Lower leg skin (tissue), 4 donors: ENCODE measurements at regions not wholly inside any gene's neighbourhood (a gene's known extent, or its start where the extent isn't known, plus 50 kb on each side); places are given as distances from the start of the nearest gene placed in this dataset.

Source experiments
- DNase-seq, 2 donors: peaks; one replicate each; pipeline ENCODE4 v3.0.0-alpha.2; 2019; ENCODE audit warnings: low spot score in 2 of 2
- H3K4me3 ChIP-seq: fragments of 200-600 bp; sonication (generic); 2 replicates; pipeline ENCODE4 v1.5.1; 2017; ENCODE audit warnings: mild to moderate bottlenecking, low read depth; ENCODE audit not compliant: poor library complexity, severe bottlenecking
- CTCF ChIP-seq, 3 donors: fragments of 450-650 bp; IDR thresholded peaks; one replicate each; pipeline ENCODE4 v1.5.1; 2016; ENCODE audit warnings: antibody characterized with exemption in 3 of 3, mild to moderate bottlenecking in 3 of 3, moderate library complexity in 2 of 3
- POLR2A ChIP-seq, 2 donors: fragments of 450-650 bp; IDR thresholded peaks; one replicate each; pipeline ENCODE4 v1.6.1; 2016 to 2017; ENCODE audit warnings: antibody characterized with exemption in 2 of 2, mild to moderate bottlenecking in 1 of 2, moderate library complexity in 1 of 2
- WGBS, 2 donors: methylation state at CpG; one replicate each; pipeline ENCODE4 v1.1.5; 2018; 5-methylcytosine and 5-hydroxymethylcytosine counted together
- intact Hi-C: fragments of 100-400 bp; cut with DNase I; formaldehyde crosslinking; loops from one replicate; pipeline ENCODE4 v1.15.0; 2023; ENCODE audit warnings: low total_unique reads

- intact Hi-C loops, result no loop called here
- no peak for TF ChIP-seq CTCF (IDR thresholded peaks at IDR 0.05)
- no peak for TF ChIP-seq POLR2A (IDR thresholded peaks at IDR 0.05)
- DNase-seq, result no peak
- H3K4me3 ChIP-seq, result no peak overlapping the region
- 50 to 73% methylated on average over 2 of the region's 2 CpGs for WGBS, 2 donors
These were observed 433.4 kb downstream of the TAF11L14 start for GRCh38 chr5:18067615-18068014.

GRCh38 chr5:18068826-18069225, 434.6 kb downstream of the TAF11L14 start:
- intact Hi-C loops, result no loop called here
- no peak for DNase-seq
- TF ChIP-seq POLR2A (IDR thresholded peaks at IDR 0.05) (no peak), CTCF (IDR thresholded peaks at IDR 0.05) (no peak)
- WGBS, 2 donors, result 88 to 90% methylated on average over 5 of the region's 5 CpGs
- no peak overlapping the region for H3K4me3 ChIP-seq

- H3K4me3 ChIP-seq, result no peak overlapping the region
- WGBS, 2 donors, result 82 to 87% methylated on average over 2 of the region's 2 CpGs
- intact Hi-C loops, result no loop called here
- no peak for TF ChIP-seq POLR2A (IDR thresholded peaks at IDR 0.05)
- DNase-seq, result no peak
These were observed 435.5 kb downstream of the TAF11L14 start for GRCh38 chr5:18069790-18070189.

- intact Hi-C loops, result no loop called here
- DNase-seq, result no peak
- H3K4me3 ChIP-seq, result no peak overlapping the region
- WGBS, 2 donors, result 62 to 82% methylated on average over 2 of the region's 2 CpGs
- TF ChIP-seq CTCF (IDR thresholded peaks at IDR 0.05), result no peak
These were observed 438.3 kb downstream of the TAF11L14 start for GRCh38 chr5:18072600-18072999.

GRCh38 chr5:18074961-18075360, 440.7 kb downstream of the TAF11L14 start:
- intact Hi-C loops, result no loop called here
- 15 to 20% methylated on average over 3 of the region's 3 CpGs for WGBS, 2 donors
- H3K4me3 ChIP-seq, result no peak overlapping the region
- DNase-seq, result no peak
- TF ChIP-seq CTCF (IDR thresholded peaks at IDR 0.05), result no peak
- TF ChIP-seq POLR2A (IDR thresholded peaks at IDR 0.05), result no peak

- intact Hi-C loops, result no loop called here
- H3K4me3 ChIP-seq, result no peak overlapping the region
- TF ChIP-seq POLR2A (IDR thresholded peaks at IDR 0.05), result no peak
- no peak for TF ChIP-seq CTCF (IDR thresholded peaks at IDR 0.05)
- DNase-seq, result no peak
These were observed 443.9 kb downstream of the TAF11L14 start for GRCh38 chr5:18078157-18078556.
